HL-60 (cell line): ENCODE measurements at regions not wholly inside any gene's neighbourhood (a gene's known extent, or its start where the extent isn't known, plus 50 kb on each side); places are given as distances from the start of the nearest gene placed in this dataset.

Source experiments
- DNase-seq, 2 experiments: peaks; one replicate each; pipeline ENCODE4 v3.0.0-alpha.2; 2010 to 2020; ENCODE audit warnings: low read depth in 1 of 2, low spot score in 1 of 2
- H3K27ac ChIP-seq: fragments of 250-450 bp; sonication (Bioruptor Pico); replicated peaks from 2 replicates; pipeline ENCODE4 v1.5.1; 2020; ENCODE audit warnings: mild to moderate bottlenecking, moderate library complexity
- H3K27me3 ChIP-seq: fragments of 250-450 bp; sonication (Bioruptor Pico); 2 replicates; pipeline ENCODE4 v1.5.1; 2021; ENCODE audit warnings: mild to moderate bottlenecking, moderate library complexity; ENCODE audit not compliant: insufficient read depth, poor library complexity, severe bottlenecking
- H3K4me3 ChIP-seq: replicated peaks from 2 replicates; pipeline ENCODE4 v1.5.1; 2011; ENCODE audit warnings: mild to moderate bottlenecking, control low read depth, low read length; ENCODE audit not compliant: insufficient read depth
- CTCF ChIP-seq: IDR thresholded peaks from one replicate; pipeline ENCODE4 v1.5.1; 2011; ENCODE audit warnings: low read length, control low read depth, inconsistent platforms; ENCODE audit not compliant: insufficient read depth
- GABPA ChIP-seq: IDR thresholded peaks from 2 replicates; pipeline ENCODE4 v1.6.1; 2012; ENCODE audit warnings: low read depth
- POLR2AphosphoS5 ChIP-seq: IDR thresholded peaks from 2 replicates; pipeline ENCODE4 v1.6.1; 2012; ENCODE audit warnings: low read depth
- REST ChIP-seq: IDR thresholded peaks from 2 replicates; pipeline ENCODE4 v1.6.1; 2012; ENCODE audit warnings: low read depth; ENCODE audit not compliant: insufficient replicate concordance
- SPI1 ChIP-seq: IDR thresholded peaks from 2 replicates; pipeline ENCODE4 v1.6.1; 2012; ENCODE audit warnings: low read depth, mild to moderate bottlenecking, borderline replicate concordance

- no peak for DNase-seq
- no peak overlapping the region for H3K4me3 ChIP-seq
- TF ChIP-seq POLR2AphosphoS5 (no peak), CTCF (no peak), SPI1 (no peak), REST (no peak), GABPA (no peak)
- no peaks in the 10 kb centered on the region for H3K27me3 ChIP-seq
- H3K27ac ChIP-seq: no peak overlapping the region
Measured at GRCh38 chr3:20250314-20250713, 64.3 kb upstream of the SGO1 start.

GRCh38 chr3:20246662-20247061 is 60.7 kb upstream of the SGO1 start:
- no peak overlapping the region for H3K4me3 ChIP-seq
- no peak overlapping the region for H3K27ac ChIP-seq
- TF ChIP-seq SPI1 (no peak), REST (no peak), CTCF (no peak), GABPA (no peak), POLR2AphosphoS5 (no peak)
- no peaks in the 10 kb centered on the region for H3K27me3 ChIP-seq
- DNase-seq: no peak

- H3K27ac ChIP-seq: no peak overlapping the region
- DNase-seq: no peak
- H3K27me3 ChIP-seq: no peaks in the 10 kb centered on the region
- no peak for TF ChIP-seq SPI1
- TF ChIP-seq GABPA: no peak
- TF ChIP-seq CTCF: no peak
- no peak for TF ChIP-seq POLR2AphosphoS5
- TF ChIP-seq REST: no peak
- no peak overlapping the region for H3K4me3 ChIP-seq
Measured at GRCh38 chr3:20245781-20246180, 59.8 kb upstream of the SGO1 start.
